ENCODE measurements at regions not wholly inside any gene's neighbourhood (a gene's known extent, or its start where the extent isn't known, plus 50 kb on each side); places are given as distances from the start of the nearest gene placed in this dataset.
"Not testable (repeated sequence)": the region's sequence is repeated elsewhere in the genome, so short reads cannot be mapped to it uniquely, and the experiment has no call there.

- H3K9me3 ChIP-seq (ENCODE audit: control insufficient read depth in 2 of 2, low read length in 2 of 2): no peaks in the 10 kb centered on the region
- H3K4me1 ChIP-seq (ENCODE audit: control insufficient read depth, insufficient read depth, low read length): no peaks in the 10 kb centered on the region
- no peak overlapping the region for H3K9ac ChIP-seq (ENCODE audit: low read length in 2 of 2)
- no peak overlapping the region for H3K4me3 ChIP-seq (ENCODE audit: low read length in 2 of 2)
- H3K27me3 ChIP-seq (ENCODE audit: control insufficient read depth in 1 of 2, insufficient read depth in 2 of 2, low read length in 2 of 2): no peaks in the 10 kb centered on the region
- no peaks in the 10 kb centered on the region for H3K36me3 ChIP-seq (ENCODE audit: control insufficient read depth in 2 of 2, insufficient read depth in 2 of 2, low read length in 2 of 2)
- H3K27ac ChIP-seq (ENCODE audit: low read length): no peak overlapping the region
These were observed 407.1 kb downstream of the MDFIC start for GRCh38 chr7:115329006-115329405.

GRCh38 chr7:115328018-115328417, 406.1 kb downstream of the MDFIC start:
- H3K9me3 ChIP-seq (ENCODE audit: control insufficient read depth in 2 of 2, low read length in 2 of 2): no peaks in the 10 kb centered on the region

GRCh38 chr7:115327326-115327725, 405.4 kb downstream of the MDFIC start:
- Histone ChIP-seq H3K27ac (ENCODE audit: low read length) (no peak overlapping the region), H3K9ac (ENCODE audit: low read length in 2 of 2) (no peak overlapping the region), H3K36me3 (ENCODE audit: control insufficient read depth in 2 of 2, insufficient read depth in 2 of 2, low read length in 2 of 2) (no peaks in the 10 kb centered on the region)

More at GRCh38 chr7:115328018-115328417, 406.1 kb downstream of the MDFIC start:
- Histone ChIP-seq H3K27ac (ENCODE audit: low read length) (no peak overlapping the region), H3K27me3 (ENCODE audit: control insufficient read depth in 1 of 2, insufficient read depth in 2 of 2, low read length in 2 of 2) (no peaks in the 10 kb centered on the region), H3K4me3 (ENCODE audit: low read length in 2 of 2) (no peak overlapping the region), H3K9ac (ENCODE audit: low read length in 2 of 2) (no peak overlapping the region), H3K4me1 (ENCODE audit: control insufficient read depth, insufficient read depth, low read length) (no peaks in the 10 kb centered on the region), H3K36me3 (ENCODE audit: control insufficient read depth in 2 of 2, insufficient read depth in 2 of 2, low read length in 2 of 2) (no peaks in the 10 kb centered on the region)

GRCh38 chr7:115319541-115319940, 397.6 kb downstream of the MDFIC start:
- H3K27ac ChIP-seq (ENCODE audit: low read length): no peak overlapping the region
- no peak overlapping the region for H3K9ac ChIP-seq (ENCODE audit: low read length in 2 of 2)
- H3K4me3 ChIP-seq (ENCODE audit: low read length in 2 of 2): no peak overlapping the region
- no peaks in the 10 kb centered on the region for H3K4me1 ChIP-seq (ENCODE audit: control insufficient read depth, insufficient read depth, low read length)
- no peaks in the 10 kb centered on the region for H3K36me3 ChIP-seq (ENCODE audit: control insufficient read depth in 2 of 2, insufficient read depth in 2 of 2, low read length in 2 of 2)
- H3K9me3 ChIP-seq (ENCODE audit: control insufficient read depth in 2 of 2, low read length in 2 of 2): no peaks in the 10 kb centered on the region
- no peaks in the 10 kb centered on the region for H3K27me3 ChIP-seq (ENCODE audit: control insufficient read depth in 1 of 2, insufficient read depth in 2 of 2, low read length in 2 of 2)

More at GRCh38 chr7:115327326-115327725, 405.4 kb downstream of the MDFIC start:
- Histone ChIP-seq H3K9me3 (ENCODE audit: control insufficient read depth in 2 of 2, low read length in 2 of 2) (no peaks in the 10 kb centered on the region), H3K4me3 (ENCODE audit: low read length in 2 of 2) (no peak overlapping the region), H3K4me1 (ENCODE audit: control insufficient read depth, insufficient read depth, low read length) (no peaks in the 10 kb centered on the region), H3K27me3 (ENCODE audit: control insufficient read depth in 1 of 2, insufficient read depth in 2 of 2, low read length in 2 of 2) (no peaks in the 10 kb centered on the region)

- H3K27ac ChIP-seq (ENCODE audit: low read length); H3K4me3 ChIP-seq (ENCODE audit: low read length in 2 of 2); H3K9me3 ChIP-seq (ENCODE audit: control insufficient read depth in 2 of 2, low read length in 2 of 2); H3K4me1 ChIP-seq (ENCODE audit: control insufficient read depth, insufficient read depth, low read length); H3K27me3 ChIP-seq (ENCODE audit: control insufficient read depth in 1 of 2, insufficient read depth in 2 of 2, low read length in 2 of 2); H3K36me3 ChIP-seq (ENCODE audit: control insufficient read depth in 2 of 2, insufficient read depth in 2 of 2, low read length in 2 of 2); H3K9ac ChIP-seq (ENCODE audit: low read length in 2 of 2): not testable (repeated sequence)
These were observed 388.4 kb downstream of the MDFIC start for GRCh38 chr7:115310316-115310715.

GRCh38 chr7:115306586-115306985, 384.7 kb downstream of the MDFIC start:
- H3K27me3 ChIP-seq (ENCODE audit: control insufficient read depth in 1 of 2, insufficient read depth in 2 of 2, low read length in 2 of 2): no peaks in the 10 kb centered on the region
- H3K4me1 ChIP-seq (ENCODE audit: control insufficient read depth, insufficient read depth, low read length): no peaks in the 10 kb centered on the region
- H3K9ac ChIP-seq (ENCODE audit: low read length in 2 of 2): no peak overlapping the region
- H3K27ac ChIP-seq (ENCODE audit: low read length): no peak overlapping the region
- H3K36me3 ChIP-seq (ENCODE audit: control insufficient read depth in 2 of 2, insufficient read depth in 2 of 2, low read length in 2 of 2): no peaks in the 10 kb centered on the region
- no peaks in the 10 kb centered on the region for H3K9me3 ChIP-seq (ENCODE audit: control insufficient read depth in 2 of 2, low read length in 2 of 2)
- no peak overlapping the region for H3K4me3 ChIP-seq (ENCODE audit: low read length in 2 of 2)

GRCh38 chr7:115300231-115300870, 378.5 kb downstream of the MDFIC start:
- Histone ChIP-seq H3K4me1 (ENCODE audit: control insufficient read depth, insufficient read depth, low read length) (no peaks in the 10 kb centered on the region), H3K9ac (ENCODE audit: low read length in 2 of 2) (no peak overlapping the region), H3K27ac (ENCODE audit: low read length) (no peak overlapping the region), H3K36me3 (ENCODE audit: control insufficient read depth in 2 of 2, insufficient read depth in 2 of 2, low read length in 2 of 2) (no peaks in the 10 kb centered on the region), H3K9me3 (ENCODE audit: control insufficient read depth in 2 of 2, low read length in 2 of 2) (no peaks in the 10 kb centered on the region), H3K4me3 (ENCODE audit: low read length in 2 of 2) (no peak overlapping the region), H3K27me3 (ENCODE audit: control insufficient read depth in 1 of 2, insufficient read depth in 2 of 2, low read length in 2 of 2) (no peaks in the 10 kb centered on the region)

- Histone ChIP-seq H3K4me3 (ENCODE audit: low read length in 2 of 2) (no peak overlapping the region), H3K9ac (ENCODE audit: low read length in 2 of 2) (no peak overlapping the region), H3K4me1 (ENCODE audit: control insufficient read depth, insufficient read depth, low read length) (no peaks in the 10 kb centered on the region), H3K27me3 (ENCODE audit: control insufficient read depth in 1 of 2, insufficient read depth in 2 of 2, low read length in 2 of 2) (no peaks in the 10 kb centered on the region), H3K27ac (ENCODE audit: low read length) (no peak overlapping the region), H3K9me3 (ENCODE audit: control insufficient read depth in 2 of 2, low read length in 2 of 2) (no peaks in the 10 kb centered on the region), H3K36me3 (ENCODE audit: control insufficient read depth in 2 of 2, insufficient read depth in 2 of 2, low read length in 2 of 2) (no peaks in the 10 kb centered on the region)
These were observed 377.6 kb downstream of the MDFIC start for GRCh38 chr7:115299397-115300037.

GRCh38 chr7:115297656-115298055, 375.8 kb downstream of the MDFIC start:
- Histone ChIP-seq H3K27me3 (ENCODE audit: control insufficient read depth in 1 of 2, insufficient read depth in 2 of 2, low read length in 2 of 2) (no peaks in the 10 kb centered on the region), H3K4me3 (ENCODE audit: low read length in 2 of 2) (no peak overlapping the region), H3K9ac (ENCODE audit: low read length in 2 of 2) (no peak overlapping the region), H3K9me3 (ENCODE audit: control insufficient read depth in 2 of 2, low read length in 2 of 2) (no peaks in the 10 kb centered on the region), H3K27ac (ENCODE audit: low read length) (no peak overlapping the region), H3K4me1 (ENCODE audit: control insufficient read depth, insufficient read depth, low read length) (no peaks in the 10 kb centered on the region), H3K36me3 (ENCODE audit: control insufficient read depth in 2 of 2, insufficient read depth in 2 of 2, low read length in 2 of 2) (no peaks in the 10 kb centered on the region)

GRCh38 chr7:115293628-115294240, 371.8 kb downstream of the MDFIC start:
- Histone ChIP-seq H3K36me3 (ENCODE audit: control insufficient read depth in 2 of 2, insufficient read depth in 2 of 2, low read length in 2 of 2) (no peaks in the 10 kb centered on the region), H3K27me3 (ENCODE audit: control insufficient read depth in 1 of 2, insufficient read depth in 2 of 2, low read length in 2 of 2) (no peaks in the 10 kb centered on the region), H3K4me1 (ENCODE audit: control insufficient read depth, insufficient read depth, low read length) (no peaks in the 10 kb centered on the region), H3K27ac (ENCODE audit: low read length) (no peak overlapping the region), H3K9me3 (ENCODE audit: control insufficient read depth in 2 of 2, low read length in 2 of 2) (no peaks in the 10 kb centered on the region), H3K4me3 (ENCODE audit: low read length in 2 of 2) (no peak overlapping the region), H3K9ac (ENCODE audit: low read length in 2 of 2) (no peak overlapping the region)

- no peaks in the 10 kb centered on the region for H3K27me3 ChIP-seq (ENCODE audit: control insufficient read depth in 1 of 2, insufficient read depth in 2 of 2, low read length in 2 of 2)
- no peak overlapping the region for H3K9ac ChIP-seq (ENCODE audit: low read length in 2 of 2)
- H3K36me3 ChIP-seq (ENCODE audit: control insufficient read depth in 2 of 2, insufficient read depth in 2 of 2, low read length in 2 of 2): no peaks in the 10 kb centered on the region
- no peak overlapping the region for H3K27ac ChIP-seq (ENCODE audit: low read length)
- no peaks in the 10 kb centered on the region for H3K9me3 ChIP-seq (ENCODE audit: control insufficient read depth in 2 of 2, low read length in 2 of 2)
- no peaks in the 10 kb centered on the region for H3K4me1 ChIP-seq (ENCODE audit: control insufficient read depth, insufficient read depth, low read length)
- H3K4me3 ChIP-seq (ENCODE audit: low read length in 2 of 2): no peak overlapping the region
These were observed 370.5 kb downstream of the MDFIC start for GRCh38 chr7:115292381-115292780.
